ENCODE measurements at regions not wholly inside any gene's neighbourhood (a gene's known extent, or its start where the extent isn't known, plus 50 kb on each side); places are given as distances from the start of the nearest gene placed in this dataset.

DNA sequence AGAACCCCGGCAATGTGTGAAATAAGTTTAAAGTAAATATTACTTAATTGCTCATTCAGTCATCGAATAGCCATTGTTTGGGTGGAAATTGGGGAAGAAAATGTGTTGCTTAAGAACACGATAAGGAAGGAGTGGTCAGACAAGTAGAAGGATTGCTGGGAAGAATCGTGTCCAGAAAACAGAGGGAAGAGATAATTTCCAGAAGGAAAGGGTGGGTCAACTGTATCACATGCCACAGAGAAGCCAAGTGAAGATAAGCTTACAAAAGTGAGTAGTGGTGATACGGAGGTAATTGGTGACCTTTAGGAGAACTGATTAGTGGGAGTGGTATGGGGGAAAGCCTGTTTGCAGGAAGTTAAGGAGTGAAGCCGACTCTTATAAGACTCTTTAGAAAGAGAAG, 306.2 kb downstream of the SOX4 start:
- TF ChIP-seq, protein P1, sequence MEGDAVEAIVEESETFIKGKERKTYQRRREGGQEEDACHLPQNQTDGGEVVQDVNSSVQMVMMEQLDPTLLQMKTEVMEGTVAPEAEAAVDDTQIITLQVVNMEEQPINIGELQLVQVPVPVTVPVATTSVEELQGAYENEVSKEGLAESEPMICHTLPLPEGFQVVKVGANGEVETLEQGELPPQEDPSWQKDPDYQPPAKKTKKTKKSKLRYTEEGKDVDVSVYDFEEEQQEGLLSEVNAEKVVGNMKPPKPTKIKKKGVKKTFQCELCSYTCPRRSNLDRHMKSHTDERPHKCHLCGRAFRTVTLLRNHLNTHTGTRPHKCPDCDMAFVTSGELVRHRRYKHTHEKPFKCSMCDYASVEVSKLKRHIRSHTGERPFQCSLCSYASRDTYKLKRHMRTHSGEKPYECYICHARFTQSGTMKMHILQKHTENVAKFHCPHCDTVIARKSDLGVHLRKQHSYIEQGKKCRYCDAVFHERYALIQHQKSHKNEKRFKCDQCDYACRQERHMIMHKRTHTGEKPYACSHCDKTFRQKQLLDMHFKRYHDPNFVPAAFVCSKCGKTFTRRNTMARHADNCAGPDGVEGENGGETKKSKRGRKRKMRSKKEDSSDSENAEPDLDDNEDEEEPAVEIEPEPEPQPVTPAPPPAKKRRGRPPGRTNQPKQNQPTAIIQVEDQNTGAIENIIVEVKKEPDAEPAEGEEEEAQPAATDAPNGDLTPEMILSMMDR (IDR thresholded peaks at IDR 0.05; ENCODE audit: low read depth, low read length, poor library complexity, severe bottlenecking): no peak
- no peak for TF ChIP-seq EZH2phosphoT487 (IDR thresholded peaks at IDR 0.05; ENCODE audit: borderline replicate concordance, low read length)

All from DOHH2 (cell line).